PC-3 (cell line): ENCODE measurements at regions not wholly inside any gene's neighbourhood (a gene's known extent, or its start where the extent isn't known, plus 50 kb on each side); places are given as distances from the start of the nearest gene placed in this dataset.

Experiments
- CTCF ChIP-seq: fragments of 300-600 bp; sonication (generic); conservative IDR thresholded peaks from 2 replicates; pipeline ENCODE4 v1.5.1; 2017; ENCODE audit warnings: antibody characterized with exemption, low read depth, mild to moderate bottlenecking, low read length
- EZH2 ChIP-seq: fragments of 300-600 bp; sonication (generic); IDR thresholded peaks from one replicate; pipeline ENCODE4 v1.6.1; 2017; ENCODE audit warnings: antibody characterized with exemption, mild to moderate bottlenecking, low read length; ENCODE audit not compliant: unreplicated experiment
- EZH2phosphoT487 ChIP-seq: fragments of 300-600 bp; sonication (generic); IDR thresholded peaks from 2 replicates; pipeline ENCODE4 v1.6.1; 2018; ENCODE audit warnings: mild to moderate bottlenecking, antibody characterized with exemption, low read length, borderline replicate concordance

DNA sequence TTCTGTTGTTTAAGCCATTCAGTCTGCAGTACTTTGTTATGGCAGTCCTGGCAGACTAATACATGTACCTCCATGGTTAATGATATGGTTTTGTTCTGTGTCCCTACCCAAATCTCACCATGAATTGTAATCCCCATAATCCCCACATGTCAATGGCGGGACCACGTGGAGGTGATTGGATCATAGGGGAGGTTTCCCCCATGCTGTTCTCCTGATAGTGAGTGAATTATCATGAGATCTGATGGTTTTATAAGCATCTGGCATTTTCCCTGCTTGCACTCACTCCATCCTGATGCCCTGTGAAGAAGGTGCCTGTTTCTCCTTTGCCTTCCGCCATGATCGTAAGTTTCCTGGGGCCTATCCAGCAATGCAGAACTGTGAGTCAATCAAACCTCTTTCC lies 57.5 kb upstream of the NT5E start:
- TF ChIP-seq CTCF (no peak), EZH2 (no peak), EZH2phosphoT487 (no peak)
